Mesenteric fat pad (tissue), 1 donor: ENCODE measurements at regions not wholly inside any gene's neighbourhood (a gene's known extent, or its start where the extent isn't known, plus 50 kb on each side); places are given as distances from the start of the nearest gene placed in this dataset.

Source experiments
- DNase-seq: peaks from one replicate; pipeline ENCODE4 v3.0.0-alpha.2; 2020; ENCODE audit warnings: low spot score
- donor health status: DM: yes; HTN: yes; CAD: no.

GRCh38 chr14:27370074-27370473 is 772.2 kb upstream of the NOVA1 start:
- no peak for DNase-seq

- DNase-seq: no peak
These were observed 772.9 kb upstream of the NOVA1 start for GRCh38 chr14:27370775-27371174.

- DNase-seq: no peak
These were observed 773.4 kb upstream of the NOVA1 start for GRCh38 chr14:27371209-27371608.

GRCh38 chr14:27371868-27372267 is 774.0 kb upstream of the NOVA1 start:
- DNase-seq: no peak

- no peak for DNase-seq
These were observed 774.9 kb upstream of the NOVA1 start for GRCh38 chr14:27372771-27373170.

GRCh38 chr14:27384124-27384523 is 786.3 kb upstream of the NOVA1 start:
- DNase-seq: peak; percentile 53

GRCh38 chr14:27386391-27386790 is 788.6 kb upstream of the NOVA1 start:
- DNase-seq: no peak

- DNase-seq: no peak
These were observed 789.6 kb upstream of the NOVA1 start for GRCh38 chr14:27387463-27387862.

GRCh38 chr14:27389402-27389801 is 791.6 kb upstream of the NOVA1 start:
- DNase-seq: no peak

GRCh38 chr14:27390155-27390554 is 792.3 kb upstream of the NOVA1 start:
- DNase-seq: no peak

GRCh38 chr14:27391331-27391730 is 793.5 kb upstream of the NOVA1 start:
- DNase-seq: no peak

- DNase-seq: no peak
These were observed 794.3 kb upstream of the NOVA1 start for GRCh38 chr14:27392153-27392552.

GRCh38 chr14:27409944-27410343 is 812.1 kb upstream of the NOVA1 start:
- no peak for DNase-seq

- no peak for DNase-seq
These were observed 813.1 kb upstream of the NOVA1 start for GRCh38 chr14:27410981-27411380.

- no peak for DNase-seq
These were observed 830.0 kb upstream of the NOVA1 start for GRCh38 chr14:27427796-27428195.

GRCh38 chr14:27435923-27436670 is 838.3 kb upstream of the NOVA1 start:
- no peak for DNase-seq

GRCh38 chr14:27484633-27485032 is 886.8 kb upstream of the NOVA1 start:
- no peak for DNase-seq

GRCh38 chr14:27485193-27485592 is 887.4 kb upstream of the NOVA1 start:
- no peak for DNase-seq

GRCh38 chr14:27506272-27506671 is 908.4 kb upstream of the NOVA1 start:
- DNase-seq: no peak

GRCh38 chr14:27528328-27528727 is 930.5 kb upstream of the NOVA1 start:
- no peak for DNase-seq

GRCh38 chr14:27536748-27537147 is 938.9 kb upstream of the NOVA1 start:
- DNase-seq: no peak

GRCh38 chr14:27546111-27546510 is 948.3 kb upstream of the NOVA1 start:
- DNase-seq: no peak

- no peak for DNase-seq
These were observed 956.0 kb upstream of the NOVA1 start for GRCh38 chr14:27553790-27554189.

- DNase-seq: no peak
These were observed 959.6 kb upstream of the NOVA1 start for GRCh38 chr14:27557445-27557844.
